DOHH2 (cell line): ENCODE measurements at regions not wholly inside any gene's neighbourhood (a gene's known extent, or its start where the extent isn't known, plus 50 kb on each side); places are given as distances from the start of the nearest gene placed in this dataset.

Experiments
- H3F3A ChIP-seq: fragments of 200-600 bp; sonication (generic), shearing (Covaris generic); 2 replicates; pipeline ENCODE4 v1.6.0; 2016; ENCODE audit warnings: antibody characterized with exemption, mild to moderate bottlenecking; ENCODE audit not compliant: control insufficient read depth, insufficient read depth
- H3K27ac ChIP-seq: fragments of 200-600 bp; sonication (generic); 2 replicates; pipeline ENCODE4 v1.5.1; 2014; ENCODE audit warnings: low read depth, mild to moderate bottlenecking, low read length, moderate library complexity
- H3K27me3 ChIP-seq: fragments of 200-600 bp; sonication (generic); 2 replicates; pipeline ENCODE4 v1.6.1; 2014; ENCODE audit warnings: mild to moderate bottlenecking, low read length, mixed read lengths; ENCODE audit not compliant: control insufficient read depth
- H3K36me3 ChIP-seq: fragments of 200-600 bp; sonication (generic); 2 replicates; pipeline ENCODE4 v1.6.1; 2014; ENCODE audit warnings: mild to moderate bottlenecking, low read length, moderate library complexity, mixed read lengths; ENCODE audit not compliant: control insufficient read depth
- H3K4me1 ChIP-seq: fragments of 200-600 bp; sonication (generic); 2 replicates; pipeline ENCODE4 v1.6.1; 2014; ENCODE audit warnings: mild to moderate bottlenecking, low read length, mixed read lengths; ENCODE audit not compliant: control insufficient read depth
- H3K4me2 ChIP-seq: fragments of 200-600 bp; sonication (generic); 2 replicates; pipeline ENCODE4 v1.6.0; 2014; ENCODE audit warnings: mild to moderate bottlenecking, low read length, moderate library complexity
- H3K4me3 ChIP-seq: fragments of 200-600 bp; sonication (generic); 2 replicates; pipeline ENCODE4 v1.5.1; 2014; ENCODE audit warnings: mild to moderate bottlenecking, low read length, mixed read lengths
- H3K79me2 ChIP-seq: fragments of 200-600 bp; sonication (generic); 2 replicates; pipeline ENCODE4 v1.6.1; 2014; ENCODE audit warnings: mild to moderate bottlenecking, low read length, mixed read lengths; ENCODE audit not compliant: control insufficient read depth
- H3K9me2 ChIP-seq: fragments of 200-600 bp; sonication (generic); replicated peaks from 2 replicates; pipeline ENCODE4 v1.6.1; 2014; ENCODE audit warnings: mild to moderate bottlenecking, low read length, mixed read lengths; ENCODE audit not compliant: control insufficient read depth
- H3K9me3 ChIP-seq: fragments of 200-600 bp; sonication (generic); 2 replicates; pipeline ENCODE4 v1.6.1; 2014; ENCODE audit warnings: antibody characterized with exemption, low read length, mixed read lengths; ENCODE audit not compliant: control insufficient read depth, insufficient read depth
- H4K20me1 ChIP-seq: fragments of 200-600 bp; sonication (generic); 2 replicates; pipeline ENCODE4 v1.6.0; 2014; ENCODE audit warnings: low read depth, mild to moderate bottlenecking, antibody characterized with exemption, low read length, moderate library complexity; ENCODE audit not compliant: control insufficient read depth, insufficient read depth
- CTCF ChIP-seq: fragments of 200-600 bp; sonication (generic); IDR thresholded peaks from one replicate; pipeline ENCODE4 v1.5.1; 2014; ENCODE audit warnings: antibody characterized with exemption, mild to moderate bottlenecking, low read depth, low read length; ENCODE audit not compliant: poor library complexity, severe bottlenecking
- EZH2phosphoT487 ChIP-seq: fragments of 200-600 bp; sonication (generic); IDR thresholded peaks from 2 replicates; pipeline ENCODE4 v1.6.1; 2017; ENCODE audit warnings: borderline replicate concordance, mild to moderate bottlenecking, antibody characterized with exemption, low read length, moderate library complexity, mixed read lengths

- Histone ChIP-seq H3K4me1 (no peaks in the 10 kb centered on the region), H3F3A (no peaks in the 10 kb centered on the region), H3K9me2 (no peaks in the 10 kb centered on the region), H4K20me1 (no peaks in the 10 kb centered on the region), H3K79me2 (no peaks in the 10 kb centered on the region), H3K27ac (no peak overlapping the region), H3K4me3 (no peak overlapping the region), H3K4me2 (no peak overlapping the region), H3K9me3 (no peaks in the 10 kb centered on the region), H3K27me3 (no peaks in the 10 kb centered on the region), H3K36me3 (no peaks in the 10 kb centered on the region)
- TF ChIP-seq CTCF = no peak
- no peak for TF ChIP-seq EZH2phosphoT487
Measured at GRCh38 chr6:86255973-86256372, 613.3 kb upstream of the SYNCRIP start.

- TF ChIP-seq EZH2phosphoT487 (no peak), CTCF (no peak)
- Histone ChIP-seq H3K4me3 (no peak overlapping the region), H3K4me1 (peaks cover 10% of the 10 kb centered on the region), H3K27ac (no peak overlapping the region), H3K27me3 (no peaks in the 10 kb centered on the region), H3K36me3 (no peaks in the 10 kb centered on the region), H3K79me2 (no peaks in the 10 kb centered on the region), H3K9me3 (no peaks in the 10 kb centered on the region), H3F3A (no peaks in the 10 kb centered on the region), H3K9me2 (no peaks in the 10 kb centered on the region), H4K20me1 (no peaks in the 10 kb centered on the region), H3K4me2 (no peak overlapping the region)
Measured at GRCh38 chr6:86251106-86251505, 608.4 kb upstream of the SYNCRIP start.

GRCh38 chr6:86217906-86218305 lies 575.2 kb upstream of the SYNCRIP start:
- no peaks in the 10 kb centered on the region for H3K9me2 ChIP-seq
- H3K79me2 ChIP-seq = no peaks in the 10 kb centered on the region
- no peaks in the 10 kb centered on the region for H3K4me1 ChIP-seq
- no peak for TF ChIP-seq EZH2phosphoT487
- TF ChIP-seq CTCF = no peak
- H3K27me3 ChIP-seq = no peaks in the 10 kb centered on the region
- H3K9me3 ChIP-seq = no peaks in the 10 kb centered on the region
- H3F3A ChIP-seq = no peaks in the 10 kb centered on the region
- H3K27ac ChIP-seq = no peak overlapping the region
- no peaks in the 10 kb centered on the region for H4K20me1 ChIP-seq
- no peak overlapping the region for H3K4me3 ChIP-seq
- no peaks in the 10 kb centered on the region for H3K36me3 ChIP-seq
- no peak overlapping the region for H3K4me2 ChIP-seq

- no peak overlapping the region for H3K4me3 ChIP-seq
- H3K9me3 ChIP-seq = no peaks in the 10 kb centered on the region
- no peaks in the 10 kb centered on the region for H3K9me2 ChIP-seq
- no peaks in the 10 kb centered on the region for H3K4me1 ChIP-seq
- TF ChIP-seq CTCF = no peak
- TF ChIP-seq EZH2phosphoT487 = no peak
- H3F3A ChIP-seq = no peaks in the 10 kb centered on the region
- H4K20me1 ChIP-seq = no peaks in the 10 kb centered on the region
- H3K36me3 ChIP-seq = no peaks in the 10 kb centered on the region
- no peaks in the 10 kb centered on the region for H3K27me3 ChIP-seq
- H3K4me2 ChIP-seq = no peak overlapping the region
- H3K79me2 ChIP-seq = no peaks in the 10 kb centered on the region
- H3K27ac ChIP-seq = no peak overlapping the region
Measured at GRCh38 chr6:86215323-86215722, 572.6 kb upstream of the SYNCRIP start.
